Hematopoietic multipotent progenitor cell treated with erythropoietin and hydrocortisone succinate and interleukin-3 and kit ligand, for 15 days (in vitro differentiated cells): ENCODE measurements at regions not wholly inside any gene's neighbourhood (a gene's known extent, or its start where the extent isn't known, plus 50 kb on each side); places are given as distances from the start of the nearest gene placed in this dataset.
"Not testable (repeated sequence)": the region's sequence is repeated elsewhere in the genome, so short reads cannot be mapped to it uniquely, and the experiment has no call there.

Experiments used
- DNase-seq: peaks from one replicate; pipeline ENCODE4 v3.0.0-alpha.2; 2015; ENCODE audit warnings: low spot score

- DNase-seq = not testable (repeated sequence)
These were observed 160.2 kb downstream of the LAT start for GRCh38 chr16:29145086-29145485.

GRCh38 chr16:29144669-29145062, 159.8 kb downstream of the LAT start:
- DNase-seq = not testable (repeated sequence)

GRCh38 chr16:29143739-29144668, 159.2 kb downstream of the LAT start:
- not testable (repeated sequence) for DNase-seq

- not testable (repeated sequence) for DNase-seq
These were observed 157.7 kb downstream of the LAT start for GRCh38 chr16:29142506-29142905.

GRCh38 chr16:29141586-29142324, 156.9 kb downstream of the LAT start:
- DNase-seq = no peak

GRCh38 chr16:29141121-29141520, 156.3 kb downstream of the LAT start:
- not testable (repeated sequence) for DNase-seq

GRCh38 chr16:29139901-29140855, 155.3 kb downstream of the LAT start:
- DNase-seq = not testable (repeated sequence)

- DNase-seq = no peak
These were observed 154.5 kb downstream of the LAT start for GRCh38 chr16:29139261-29139802.

- DNase-seq = not testable (repeated sequence)
These were observed 153.8 kb downstream of the LAT start for GRCh38 chr16:29138698-29139097.

- DNase-seq = not testable (repeated sequence)
These were observed 153.2 kb downstream of the LAT start for GRCh38 chr16:29137894-29138662.

- DNase-seq = not testable (repeated sequence)
These were observed 152.6 kb downstream of the LAT start for GRCh38 chr16:29137461-29137860.

GRCh38 chr16:29136916-29137315, 152.1 kb downstream of the LAT start:
- not testable (repeated sequence) for DNase-seq

- not testable (repeated sequence) for DNase-seq
These were observed 151.3 kb downstream of the LAT start for GRCh38 chr16:29136046-29136696.

- not testable (repeated sequence) for DNase-seq
These were observed 150.2 kb downstream of the LAT start for GRCh38 chr16:29135098-29135497.

- not testable (repeated sequence) for DNase-seq
These were observed 149.0 kb downstream of the LAT start for GRCh38 chr16:29133681-29134430.

GRCh38 chr16:29132869-29133268, 148.0 kb downstream of the LAT start:
- not testable (repeated sequence) for DNase-seq

GRCh38 chr16:29132444-29132843, 147.6 kb downstream of the LAT start:
- not testable (repeated sequence) for DNase-seq

GRCh38 chr16:29130901-29131851, 146.3 kb downstream of the LAT start:
- not testable (repeated sequence) for DNase-seq
